ENCODE measurements at regions not wholly inside any gene's neighbourhood (a gene's known extent, or its start where the extent isn't known, plus 50 kb on each side); places are given as distances from the start of the nearest gene placed in this dataset.

DNA sequence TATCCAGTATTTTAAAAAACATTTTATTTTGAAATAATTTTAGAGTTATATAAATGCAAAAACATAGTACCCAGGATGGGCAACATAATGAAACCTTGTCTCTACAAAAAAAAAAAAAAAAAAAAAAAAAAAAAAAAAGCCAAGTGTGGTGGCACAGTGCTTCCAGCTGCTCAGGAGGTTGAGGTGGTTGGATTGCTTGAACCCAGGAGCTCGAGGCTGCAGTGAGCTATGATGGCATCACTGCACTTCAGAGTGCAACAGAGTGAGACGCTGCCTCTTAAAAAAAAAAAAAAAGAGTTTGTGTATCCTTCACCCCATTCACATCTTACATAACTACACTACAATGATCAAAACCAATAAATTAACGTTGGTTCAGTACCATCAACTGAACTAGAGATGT lies 115.6 kb upstream of the KIF26B start:
- H3K27ac Mint-ChIP-seq (ENCODE audit: unreplicated experiment) = no peak overlapping the region
- DNase-seq (ENCODE audit: low spot score) = no peak
- no peaks in the 10 kb centered on the region for H3K36me3 Mint-ChIP-seq (ENCODE audit: low read depth)
- H3K4me3 Mint-ChIP-seq (ENCODE audit: unreplicated experiment) = no peak overlapping the region
- TF ChIP-seq, protein P1, sequence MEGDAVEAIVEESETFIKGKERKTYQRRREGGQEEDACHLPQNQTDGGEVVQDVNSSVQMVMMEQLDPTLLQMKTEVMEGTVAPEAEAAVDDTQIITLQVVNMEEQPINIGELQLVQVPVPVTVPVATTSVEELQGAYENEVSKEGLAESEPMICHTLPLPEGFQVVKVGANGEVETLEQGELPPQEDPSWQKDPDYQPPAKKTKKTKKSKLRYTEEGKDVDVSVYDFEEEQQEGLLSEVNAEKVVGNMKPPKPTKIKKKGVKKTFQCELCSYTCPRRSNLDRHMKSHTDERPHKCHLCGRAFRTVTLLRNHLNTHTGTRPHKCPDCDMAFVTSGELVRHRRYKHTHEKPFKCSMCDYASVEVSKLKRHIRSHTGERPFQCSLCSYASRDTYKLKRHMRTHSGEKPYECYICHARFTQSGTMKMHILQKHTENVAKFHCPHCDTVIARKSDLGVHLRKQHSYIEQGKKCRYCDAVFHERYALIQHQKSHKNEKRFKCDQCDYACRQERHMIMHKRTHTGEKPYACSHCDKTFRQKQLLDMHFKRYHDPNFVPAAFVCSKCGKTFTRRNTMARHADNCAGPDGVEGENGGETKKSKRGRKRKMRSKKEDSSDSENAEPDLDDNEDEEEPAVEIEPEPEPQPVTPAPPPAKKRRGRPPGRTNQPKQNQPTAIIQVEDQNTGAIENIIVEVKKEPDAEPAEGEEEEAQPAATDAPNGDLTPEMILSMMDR (IDR thresholded peaks at IDR 0.05) = no peak
- H3K9me3 Mint-ChIP-seq (ENCODE audit: low read depth) = no peaks in the 10 kb centered on the region
- H3K27me3 Mint-ChIP-seq (ENCODE audit: low read depth) = no peaks in the 10 kb centered on the region
- peaks cover 6% of the 10 kb centered on the region for H3K4me1 Mint-ChIP-seq (ENCODE audit: low read depth)

GRCh38 chr1:245036102-245036501 lies 118.7 kb upstream of the KIF26B start:
- TF ChIP-seq, protein P1 (IDR thresholded peaks at IDR 0.05) = no peak
- H3K27ac Mint-ChIP-seq (ENCODE audit: unreplicated experiment) = no peak overlapping the region
- no peaks in the 10 kb centered on the region for H3K4me1 Mint-ChIP-seq (ENCODE audit: low read depth)
- H3K4me3 Mint-ChIP-seq (ENCODE audit: unreplicated experiment) = no peak overlapping the region
- H3K27me3 Mint-ChIP-seq (ENCODE audit: low read depth) = no peaks in the 10 kb centered on the region
- no peaks in the 10 kb centered on the region for H3K9me3 Mint-ChIP-seq (ENCODE audit: low read depth)
- no peaks in the 10 kb centered on the region for H3K36me3 Mint-ChIP-seq (ENCODE audit: low read depth)
- no peak for DNase-seq (ENCODE audit: low spot score)

GRCh38 chr1:245031041-245031440 lies 123.7 kb upstream of the KIF26B start:
- H3K27ac Mint-ChIP-seq (ENCODE audit: unreplicated experiment) = no peak overlapping the region
- TF ChIP-seq, protein P1 (IDR thresholded peaks at IDR 0.05) = no peak
- H3K4me1 Mint-ChIP-seq (ENCODE audit: low read depth) = no peaks in the 10 kb centered on the region
- no peaks in the 10 kb centered on the region for H3K27me3 Mint-ChIP-seq (ENCODE audit: low read depth)
- no peak for DNase-seq (ENCODE audit: low spot score)
- no peaks in the 10 kb centered on the region for H3K36me3 Mint-ChIP-seq (ENCODE audit: low read depth)
- no peaks in the 10 kb centered on the region for H3K9me3 Mint-ChIP-seq (ENCODE audit: low read depth)
- no peak overlapping the region for H3K4me3 Mint-ChIP-seq (ENCODE audit: unreplicated experiment)

GRCh38 chr1:245026247-245026646 lies 128.5 kb upstream of the KIF26B start:
- H3K9me3 Mint-ChIP-seq (ENCODE audit: low read depth) = no peaks in the 10 kb centered on the region
- no peaks in the 10 kb centered on the region for H3K27me3 Mint-ChIP-seq (ENCODE audit: low read depth)
- TF ChIP-seq, protein P1 (IDR thresholded peaks at IDR 0.05) = no peak
- no peaks in the 10 kb centered on the region for H3K36me3 Mint-ChIP-seq (ENCODE audit: low read depth)
- DNase-seq (ENCODE audit: low spot score) = no peak
- no peaks in the 10 kb centered on the region for H3K4me1 Mint-ChIP-seq (ENCODE audit: low read depth)
- H3K27ac Mint-ChIP-seq (ENCODE audit: unreplicated experiment) = no peak overlapping the region
- no peak overlapping the region for H3K4me3 Mint-ChIP-seq (ENCODE audit: unreplicated experiment)

DNA sequence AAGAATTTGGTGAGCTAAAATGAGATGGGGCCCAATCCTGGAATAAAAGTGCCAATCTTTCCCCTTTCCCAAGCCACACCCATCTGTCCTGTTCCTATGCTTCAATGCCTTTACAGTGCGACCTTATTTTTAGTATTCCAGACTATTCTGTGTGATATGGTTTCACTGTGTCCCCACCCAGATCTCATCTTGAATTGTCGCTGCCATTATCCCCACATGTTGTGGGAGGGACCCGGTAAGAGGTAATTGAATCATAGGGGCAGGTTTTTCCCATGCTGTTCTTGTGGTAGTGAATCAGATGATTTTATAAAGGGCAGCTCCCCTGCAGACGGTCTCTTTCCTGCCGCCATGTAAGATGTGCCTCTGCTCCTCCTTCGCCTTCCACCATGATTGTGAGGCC lies 129.3 kb upstream of the KIF26B start:
- Mint-ChIP-seq H3K27me3 (ENCODE audit: low read depth) (no peaks in the 10 kb centered on the region), H3K27ac (ENCODE audit: unreplicated experiment) (no peak overlapping the region), H3K9me3 (ENCODE audit: low read depth) (no peaks in the 10 kb centered on the region), H3K4me3 (ENCODE audit: unreplicated experiment) (no peak overlapping the region), H3K4me1 (ENCODE audit: low read depth) (no peaks in the 10 kb centered on the region), H3K36me3 (ENCODE audit: low read depth) (no peaks in the 10 kb centered on the region)
- DNase-seq (ENCODE audit: low spot score) = no peak
- TF ChIP-seq, protein P1 (IDR thresholded peaks at IDR 0.05) = no peak
